ENCODE measurements at regions not wholly inside any gene's neighbourhood (a gene's known extent, or its start where the extent isn't known, plus 50 kb on each side); places are given as distances from the start of the nearest gene placed in this dataset.

DNA sequence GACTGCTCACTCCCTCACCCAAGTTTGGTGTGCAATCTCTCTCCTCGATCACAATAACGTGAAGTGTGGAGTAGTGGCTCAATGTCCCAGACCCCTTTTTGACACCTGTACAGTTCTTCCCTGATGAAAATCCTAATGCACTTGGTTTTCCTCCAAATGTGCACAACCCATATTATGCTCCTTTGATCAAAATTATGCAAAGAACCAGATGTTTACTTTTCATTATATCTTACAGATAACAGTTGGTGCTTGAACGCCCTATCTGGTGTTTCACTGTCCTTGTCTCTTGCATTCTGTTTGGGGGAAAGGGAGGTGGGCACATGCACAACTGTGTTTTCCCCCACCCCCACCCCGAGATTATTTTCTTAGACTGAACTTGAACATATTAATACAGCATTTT is 85.0 kb upstream of the CREB1 start:
- 93% methylated on average over 2 of the region's 4 CpGs for WGBS (ENCODE audit: insufficient coverage)
- CTCF ChIA-PET, result no interaction called here
- H4K20me1 ChIP-seq (ENCODE audit: control insufficient read depth, insufficient read depth, low read length, poor library complexity, severe bottlenecking), result no peaks in the 10 kb centered on the region

DNA sequence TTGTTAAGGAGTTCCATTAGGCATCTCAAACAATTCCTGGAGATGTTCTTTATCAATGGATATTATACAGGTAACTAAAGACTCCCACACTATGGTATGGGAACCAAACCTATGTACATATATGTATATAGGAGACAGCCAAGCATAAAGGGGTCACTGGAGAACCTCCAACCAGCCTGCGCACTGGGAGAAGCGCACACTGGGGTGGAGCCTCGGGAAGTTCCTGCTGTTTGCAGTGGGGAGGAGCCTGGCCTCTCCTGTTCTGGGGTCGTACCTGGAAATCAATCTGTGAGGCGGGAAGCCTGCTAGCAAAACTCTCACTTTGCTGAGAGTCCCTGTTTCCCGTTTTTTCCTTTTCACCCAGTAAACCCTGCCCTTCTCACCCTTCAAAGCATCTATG is 83.1 kb upstream of the CREB1 start:
- H3K36me3 ChIP-seq (replicated peaks in 1 of 2; ENCODE audit: control extremely low read depth in 1 of 2, control insufficient read depth in 1 of 2, extremely low read depth in 1 of 2, insufficient read depth in 2 of 2, low read length in 1 of 2), result no peaks in the 10 kb centered on the region
- no peak overlapping the region for H3K9ac ChIP-seq (ENCODE audit: low read length)
- CTCF ChIA-PET, result interaction anchor here (1.2 kb wide), 1 partner anchor 26 kb away, joined by 4 read pairs; no protein-coding TSS in a partner anchor
- Mint-ChIP-seq H3K27me3 (peaks cover 5% of the 10 kb centered on the region), H3K4me3 (no peak overlapping the region), H3K4me1 (no peaks in the 10 kb centered on the region), H3K27ac (no peak overlapping the region), H3K9me3 (ENCODE audit: insufficient read depth) (no peaks in the 10 kb centered on the region)
- no peaks in the 10 kb centered on the region for H3K27me3 ChIP-seq (replicated peaks in 1 of 4; ENCODE audit: control extremely low read depth in 1 of 4, control insufficient read depth in 3 of 4, insufficient read depth in 4 of 4, low read length in 3 of 4)
- no peak overlapping the region for H3K4me2 ChIP-seq (replicated peaks; ENCODE audit: low read depth, low read length, poor library complexity, severe bottlenecking)
- intact Hi-C loops (cut with micrococcal nuclease), result no loop called here
- H3K4me1 ChIP-seq (ENCODE audit: control insufficient read depth in 2 of 2, insufficient read depth in 2 of 2, low read length in 2 of 2), result no peaks in the 10 kb centered on the region
- TF ChIP-seq EZH2 (IDR thresholded peaks at IDR 0.05; ENCODE audit: borderline replicate concordance, insufficient read depth, low read depth, low read length, poor library complexity, severe bottlenecking), result no peak
- TF ChIP-seq, protein P1, sequence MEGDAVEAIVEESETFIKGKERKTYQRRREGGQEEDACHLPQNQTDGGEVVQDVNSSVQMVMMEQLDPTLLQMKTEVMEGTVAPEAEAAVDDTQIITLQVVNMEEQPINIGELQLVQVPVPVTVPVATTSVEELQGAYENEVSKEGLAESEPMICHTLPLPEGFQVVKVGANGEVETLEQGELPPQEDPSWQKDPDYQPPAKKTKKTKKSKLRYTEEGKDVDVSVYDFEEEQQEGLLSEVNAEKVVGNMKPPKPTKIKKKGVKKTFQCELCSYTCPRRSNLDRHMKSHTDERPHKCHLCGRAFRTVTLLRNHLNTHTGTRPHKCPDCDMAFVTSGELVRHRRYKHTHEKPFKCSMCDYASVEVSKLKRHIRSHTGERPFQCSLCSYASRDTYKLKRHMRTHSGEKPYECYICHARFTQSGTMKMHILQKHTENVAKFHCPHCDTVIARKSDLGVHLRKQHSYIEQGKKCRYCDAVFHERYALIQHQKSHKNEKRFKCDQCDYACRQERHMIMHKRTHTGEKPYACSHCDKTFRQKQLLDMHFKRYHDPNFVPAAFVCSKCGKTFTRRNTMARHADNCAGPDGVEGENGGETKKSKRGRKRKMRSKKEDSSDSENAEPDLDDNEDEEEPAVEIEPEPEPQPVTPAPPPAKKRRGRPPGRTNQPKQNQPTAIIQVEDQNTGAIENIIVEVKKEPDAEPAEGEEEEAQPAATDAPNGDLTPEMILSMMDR (IDR thresholded peaks at IDR 0.05), result no peak
- no peak overlapping the region for H2AFZ ChIP-seq (ENCODE audit: insufficient read depth, low read depth, low read length, poor library complexity, severe bottlenecking)
- H3K4me3 ChIP-seq (ENCODE audit: control extremely low read depth in 1 of 5, extremely low read depth in 1 of 5, insufficient read depth in 1 of 5, low read depth in 2 of 5, low read length in 4 of 5), result no peak overlapping the region
- ATAC-seq (ENCODE audit: low read depth), result no peak
- no peak overlapping the region for H3K27ac ChIP-seq (ENCODE audit: low read length in 2 of 2)
- no peaks in the 10 kb centered on the region for H4K20me1 ChIP-seq (ENCODE audit: control insufficient read depth, insufficient read depth, low read length, poor library complexity, severe bottlenecking)
- no peaks in the 10 kb centered on the region for H3K9me3 ChIP-seq (ENCODE audit: control extremely low read depth in 1 of 3, control insufficient read depth in 2 of 3, insufficient read depth in 1 of 3, low read length in 2 of 3)
- no peaks in the 10 kb centered on the region for H3K79me2 ChIP-seq (ENCODE audit: control insufficient read depth, insufficient read depth, low read length)
- 71% methylated on average over 5 of the region's 6 CpGs for WGBS (ENCODE audit: insufficient coverage)
- POLR2A ChIA-PET, result no interaction called here
- DNase-seq, result no peak

More for the DNA sequence above, 85.0 kb upstream of the CREB1 start:
- POLR2A ChIA-PET, result no interaction called here
- H3K4me3 ChIP-seq (ENCODE audit: control extremely low read depth in 1 of 5, extremely low read depth in 1 of 5, insufficient read depth in 1 of 5, low read depth in 2 of 5, low read length in 4 of 5), result no peak overlapping the region
- Mint-ChIP-seq H3K27ac (no peak overlapping the region), H3K4me3 (no peak overlapping the region), H3K27me3 (peaks cover 5% of the 10 kb centered on the region), H3K9me3 (ENCODE audit: insufficient read depth) (peaks cover 1% of the 10 kb centered on the region), H3K4me1 (no peaks in the 10 kb centered on the region)
- no peaks in the 10 kb centered on the region for H3K36me3 ChIP-seq (replicated peaks in 1 of 2; ENCODE audit: control extremely low read depth in 1 of 2, control insufficient read depth in 1 of 2, extremely low read depth in 1 of 2, insufficient read depth in 2 of 2, low read length in 1 of 2)
- H3K79me2 ChIP-seq (ENCODE audit: control insufficient read depth, insufficient read depth, low read length), result no peaks in the 10 kb centered on the region
- H3K9me3 ChIP-seq (ENCODE audit: control extremely low read depth in 1 of 3, control insufficient read depth in 2 of 3, insufficient read depth in 1 of 3, low read length in 2 of 3), result no peaks in the 10 kb centered on the region
- H3K9ac ChIP-seq (ENCODE audit: low read length), result no peak overlapping the region
- no peaks in the 10 kb centered on the region for H3K4me1 ChIP-seq (ENCODE audit: control insufficient read depth in 2 of 2, insufficient read depth in 2 of 2, low read length in 2 of 2)
- H3K4me2 ChIP-seq (replicated peaks; ENCODE audit: low read depth, low read length, poor library complexity, severe bottlenecking), result no peak overlapping the region
- H3K27ac ChIP-seq (ENCODE audit: low read length in 2 of 2), result no peak overlapping the region
- intact Hi-C loops (cut with micrococcal nuclease), result no loop called here
- ATAC-seq (ENCODE audit: low read depth) (no peak), DNase-seq (no peak)
- TF ChIP-seq EZH2 (IDR thresholded peaks at IDR 0.05; ENCODE audit: borderline replicate concordance, insufficient read depth, low read depth, low read length, poor library complexity, severe bottlenecking), result no peak
- TF ChIP-seq, protein P1 (IDR thresholded peaks at IDR 0.05), result no peak
- no peaks in the 10 kb centered on the region for H3K27me3 ChIP-seq (replicated peaks in 1 of 4; ENCODE audit: control extremely low read depth in 1 of 4, control insufficient read depth in 3 of 4, insufficient read depth in 4 of 4, low read length in 3 of 4)
- no peak overlapping the region for H2AFZ ChIP-seq (ENCODE audit: insufficient read depth, low read depth, low read length, poor library complexity, severe bottlenecking)

Measured in B cell (primary cell).